Pancreas (tissue), 10 donors: ENCODE measurements at regions not wholly inside any gene's neighbourhood (a gene's known extent, or its start where the extent isn't known, plus 50 kb on each side); places are given as distances from the start of the nearest gene placed in this dataset.

Experiments
- ATAC-seq, 4 donors: fragments of 200-7000 bp; cut with Tn5 transposase; one replicate each; pipeline versions ENCODE4 v1.8.0 to v1.9.1; 2020; ENCODE audit warnings: mild to moderate bottlenecking in 4 of 4, moderate library complexity in 4 of 4
- DNase-seq, 6 donors: peaks; one replicate each; pipeline ENCODE4 v3.0.0-alpha.2; 2020
- FAIRE-seq: peaks from 2 replicates; lab custom pipeline; 2012; peaks lifted over from hg19 to GRCh38; lab: Jason Lieb, UNC
- H3K27ac ChIP-seq, 4 donors: fragments of 200-600 bp; sonication (generic); 1 replicate in 3 of 4; 2 replicates in 1 of 4; pipeline versions ENCODE4 v1.5.0 to v1.8.0; 2020
- H3K27me3 ChIP-seq, 4 donors: fragments of 200-600 bp; one replicate each; pipeline ENCODE4 v1.8.0; 2021
- H3K36me3 ChIP-seq, 3 donors: fragments of 200-600 bp; sonication (generic) in 1 of 3; one replicate each; pipeline versions ENCODE4 v1.5.0 to v1.8.0; 2020 to 2021
- H3K4me1 ChIP-seq, 3 donors: fragments of 200-600 bp; one replicate each; pipeline ENCODE4 v1.8.0; 2021
- H3K4me3 ChIP-seq, 4 donors: fragments of 200-600 bp; sonication (generic) in 2 of 4; one replicate each; pipeline versions ENCODE4 v1.5.0 to v1.8.0; 2020 to 2021
- H3K9me3 ChIP-seq, 4 donors: fragments of 200-600 bp; one replicate each; pipeline ENCODE4 v1.8.0; 2021
- CTCF ChIP-seq, 4 donors: fragments of 200-600 bp; sonication (generic) in 3 of 4; IDR thresholded peaks; one replicate each; pipeline versions ENCODE4 v1.5.0 to v1.8.0; 2021; ENCODE audit warnings: antibody characterized with exemption in 4 of 4
- WGBS, 2 donors: extraction: QIAGEN DNeasy Blood & Tissue Kit; methylation state at CpG; one replicate each; pipeline ENCODE4 v1.1.7; 2013; 5-methylcytosine and 5-hydroxymethylcytosine counted together
- intact Hi-C, 3 donors: fragments of 100-400 bp; cut with DNase I; formaldehyde crosslinking; loops; one replicate each; pipeline versions ENCODE4 v1.11.1 to v1.14.2; 2022
- donor health status: healthy with polysubstance abuse.
- donor health status: DM: no; HTN: no; CAD: no; lungs with moderate emphysema.
- donor health status: DM: no; HTN: no; CAD: no.
- donor health status: control.
- donor health status: control.
- donor health status: Bipolar disorder and iron deficiency.
- donor health status: DM: yes; HTN: yes; CAD: no.
- donor health status: DM: no; HTN: no; CAD: no.
- donor health status: DM: no; HTN: no; CAD: no.
- donor health status: DM: yes; HTN: yes; CAD: no.

GRCh38 chr17:36784633-36785032 lies 152.6 kb upstream of the LHX1 start:
- Histone ChIP-seq H3K36me3 (no peaks in the 10 kb centered on the region), H3K4me1 (no peaks in the 10 kb centered on the region), H3K9me3 (no peaks in the 10 kb centered on the region), H3K27me3 (peaks cover 0 to 5% (median 0%) of the 10 kb centered on the region in 4 donors), H3K27ac (no peak overlapping the region), H3K4me3 (no peak overlapping the region)
- WGBS, 2 donors: 60 to 92% methylated on average over 1 of the region's 1 CpG
- no peak for FAIRE-seq
- intact Hi-C loops: no loop called here
- DNase-seq: no peak
- no peak for ATAC-seq
- no peak for TF ChIP-seq CTCF (IDR thresholded peaks at IDR 0.05)

DNA sequence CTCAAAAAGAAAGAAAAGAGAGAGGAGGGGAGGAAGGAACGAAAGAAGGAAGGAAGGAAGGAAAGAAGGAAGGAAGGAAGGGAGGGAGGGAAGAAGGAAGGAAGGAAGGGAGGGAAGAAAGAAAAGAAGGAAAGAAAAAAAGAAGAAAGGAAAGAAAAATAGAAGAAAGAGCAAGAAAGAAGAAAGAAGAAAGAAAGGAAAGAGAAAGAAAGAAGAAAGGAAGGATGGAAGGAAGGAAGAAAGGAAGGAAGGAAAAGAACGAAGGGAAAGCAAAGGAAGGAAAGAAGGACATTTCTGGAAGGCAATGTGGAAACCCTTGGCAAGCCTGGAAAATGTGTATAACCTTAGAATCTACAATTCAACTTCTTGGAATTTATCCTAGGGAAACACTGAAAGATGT lies 150.4 kb upstream of the LHX1 start:
- H3K4me3 ChIP-seq: no peak overlapping the region
- H3K27me3 ChIP-seq: peaks cover 0 to 11% (median 0%) of the 10 kb centered on the region in 4 donors
- no peaks in the 10 kb centered on the region for H3K36me3 ChIP-seq
- 56 to 71% methylated on average over 2 of the region's 2 CpGs for WGBS, 2 donors
- H3K9me3 ChIP-seq: no peaks in the 10 kb centered on the region
- no peak overlapping the region for H3K27ac ChIP-seq
- no peak for ATAC-seq
- FAIRE-seq: no peak
- no peak for DNase-seq
- no peak for TF ChIP-seq CTCF (IDR thresholded peaks at IDR 0.05)
- no peaks in the 10 kb centered on the region for H3K4me1 ChIP-seq
- intact Hi-C loops: no loop called here

DNA sequence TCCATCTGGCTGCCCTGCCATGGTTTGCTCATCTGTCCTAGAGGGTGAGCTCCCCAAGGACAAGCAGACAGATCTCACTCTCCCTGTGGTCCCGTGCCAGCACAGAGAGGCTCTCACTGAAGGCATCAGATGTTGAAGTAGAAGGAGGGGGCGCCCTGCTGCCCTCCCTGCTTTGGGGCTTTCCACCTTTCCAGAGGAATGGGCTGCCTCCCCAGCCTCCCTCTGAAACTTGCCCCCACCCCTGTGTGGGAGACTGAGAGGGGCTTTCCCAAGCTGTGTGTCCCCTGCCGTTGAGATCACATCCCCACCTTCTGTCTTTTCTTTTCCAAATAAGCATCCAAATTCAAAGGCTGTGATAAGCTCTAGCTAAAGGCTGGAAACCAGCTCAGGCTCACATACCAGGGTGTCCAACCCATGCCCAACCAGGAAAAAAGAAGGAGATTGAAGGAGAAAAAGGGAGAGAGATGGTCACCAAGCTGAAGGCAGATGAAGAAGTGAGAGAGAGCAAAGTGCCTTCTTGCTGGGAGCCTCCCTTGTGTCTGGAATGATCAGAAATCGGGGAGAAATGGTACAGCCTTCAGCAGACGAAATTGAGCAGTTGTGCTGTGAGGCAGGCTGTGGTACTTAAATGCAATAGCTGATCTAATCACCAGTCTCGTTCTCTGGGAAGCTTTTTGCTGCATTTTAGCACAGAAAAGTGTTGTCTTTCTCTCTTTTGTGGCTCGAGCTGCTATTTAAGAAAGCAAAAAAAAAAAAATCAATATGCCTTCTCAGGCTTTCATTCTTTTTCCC lies 145.9 kb upstream of the LHX1 start:
- Histone ChIP-seq H3K36me3 (no peaks in the 10 kb centered on the region), H3K4me3 (no peak overlapping the region), H3K9me3 (no peaks in the 10 kb centered on the region), H3K27ac (no peak overlapping the region), H3K27me3 (peaks cover 0 to 11% (median 0%) of the 10 kb centered on the region in 4 donors), H3K4me1 (no peaks in the 10 kb centered on the region)
- intact Hi-C loops: no loop called here
- FAIRE-seq (no peak), ATAC-seq (no peak), DNase-seq (no peak)
- WGBS, 2 donors: 11 to 13% methylated on average over 7 of the region's 7 CpGs
- TF ChIP-seq CTCF (IDR thresholded peaks at IDR 0.05): no peak

DNA sequence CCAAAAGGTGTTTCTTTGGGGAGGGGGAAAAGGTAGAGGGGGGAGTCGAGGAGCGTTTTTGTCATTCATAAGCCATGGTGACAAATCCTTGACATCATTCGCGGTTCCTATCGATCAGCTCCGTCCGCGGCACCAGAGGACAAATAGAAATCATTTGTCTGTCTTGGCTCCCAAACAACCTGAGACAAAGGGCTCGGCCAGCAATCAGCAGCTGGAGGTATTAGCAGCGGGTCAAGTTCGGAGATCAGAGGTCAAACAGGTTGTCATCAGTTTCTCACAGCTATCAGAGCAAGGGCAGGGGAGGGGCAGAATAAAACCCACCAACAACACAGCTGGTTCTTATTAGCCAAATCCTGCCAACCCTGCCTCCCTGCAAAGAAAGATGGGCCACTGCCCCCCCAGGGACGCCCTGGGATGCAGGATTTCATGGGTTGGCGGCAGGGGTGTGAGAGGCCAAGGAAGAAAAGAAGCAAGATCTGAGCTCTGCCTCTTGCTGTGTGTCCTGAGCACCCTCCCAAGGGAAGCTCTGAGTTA lies 145.3 kb upstream of the LHX1 start:
- Histone ChIP-seq H3K36me3 (no peaks in the 10 kb centered on the region), H3K27ac (no peak overlapping the region), H3K9me3 (no peaks in the 10 kb centered on the region), H3K4me3 (no peak overlapping the region), H3K4me1 (no peaks in the 10 kb centered on the region), H3K27me3 (peaks cover 0 to 11% (median 0%) of the 10 kb centered on the region in 4 donors)
- WGBS, 2 donors: 9 to 12% methylated on average over 13 of the region's 13 CpGs
- DNase-seq (no peak), ATAC-seq (no peak), FAIRE-seq (no peak)
- no peak for TF ChIP-seq CTCF (IDR thresholded peaks at IDR 0.05)
- intact Hi-C loops: no loop called here

GRCh38 chr17:36792849-36793248 lies 144.4 kb upstream of the LHX1 start:
- no peak overlapping the region for H3K27ac ChIP-seq
- FAIRE-seq: no peak
- no peak for TF ChIP-seq CTCF (IDR thresholded peaks at IDR 0.05)
- no peak for DNase-seq
- no peaks in the 10 kb centered on the region for H3K4me1 ChIP-seq
- H3K4me3 ChIP-seq: no peak overlapping the region
- no peaks in the 10 kb centered on the region for H3K36me3 ChIP-seq
- intact Hi-C loops: no loop called here
- peaks cover 0 to 11% (median 0%) of the 10 kb centered on the region in 4 donors for H3K27me3 ChIP-seq
- ATAC-seq: no peak
- H3K9me3 ChIP-seq: no peaks in the 10 kb centered on the region
- WGBS, 2 donors: 77 to 80% methylated on average over 5 of the region's 5 CpGs
